Inflammatory macrophage treated with lipopolysaccharide for 4 hours (primary cell): ENCODE measurements at regions not wholly inside any gene's neighbourhood (a gene's known extent, or its start where the extent isn't known, plus 50 kb on each side); places are given as distances from the start of the nearest gene placed in this dataset.
"Not testable (repeated sequence)": the region's sequence is repeated elsewhere in the genome, so short reads cannot be mapped to it uniquely, and the experiment has no call there.

Experiments used
- DNase-seq: peaks from one replicate; pipeline ENCODE4 v3.0.0-alpha.2; 2020

GRCh38 chr3:140870351-140870750, 71.3 kb upstream of the SLC25A36 start:
- no peak for DNase-seq

- no peak for DNase-seq
Observed at GRCh38 chr3:140871022-140871421, 70.6 kb upstream of the SLC25A36 start.

DNA sequence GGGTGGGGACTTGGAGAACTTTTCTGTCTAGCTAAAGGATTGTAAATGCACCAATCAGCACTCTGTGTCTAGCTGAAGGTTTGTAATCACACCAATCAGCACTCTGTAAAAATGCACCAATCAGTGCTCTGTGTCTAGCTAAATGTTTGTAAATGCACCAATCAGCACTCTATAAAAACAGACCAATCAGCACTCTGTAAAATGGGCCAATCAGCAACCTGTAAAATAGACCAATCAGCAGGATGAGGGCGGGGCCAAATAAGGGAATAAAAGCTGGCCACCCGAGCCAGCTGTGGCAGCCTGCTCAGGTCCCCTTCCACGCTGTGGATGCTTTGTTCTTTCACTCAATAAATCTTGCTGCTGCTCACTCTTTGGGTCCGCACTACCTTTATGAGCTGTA, 69.5 kb upstream of the SLC25A36 start:
- DNase-seq, result not testable (repeated sequence)

DNA sequence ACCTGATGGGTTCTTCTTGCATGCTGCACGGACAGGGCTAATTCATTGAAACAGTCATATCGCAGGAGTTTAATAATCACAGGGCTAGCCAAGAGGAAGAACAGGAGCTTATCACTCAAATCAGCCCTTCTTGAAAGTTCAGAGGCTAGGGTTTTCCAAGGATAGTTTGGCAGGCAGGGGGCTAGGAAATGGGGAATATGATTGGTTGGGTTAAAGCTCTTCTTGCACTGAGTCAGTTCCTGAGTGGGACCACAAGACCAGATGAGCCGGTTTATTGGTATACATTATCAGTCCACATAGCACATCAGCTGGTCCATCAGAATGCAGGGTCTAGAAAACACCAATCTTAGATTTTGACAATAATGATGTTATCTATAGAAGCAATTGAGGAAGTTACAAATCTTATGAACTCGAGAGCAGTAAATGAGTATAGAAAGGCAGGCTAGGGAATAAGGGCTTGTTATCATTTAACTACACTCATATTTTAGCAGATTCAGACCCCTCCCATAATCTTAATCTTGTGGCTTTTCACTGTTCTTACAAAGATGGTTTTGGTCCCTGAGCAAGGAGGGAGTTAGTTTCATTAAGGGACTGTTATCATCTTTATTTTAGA, 58.1 kb upstream of the SLC25A36 start:
- no peak for DNase-seq

- DNase-seq, result not testable (repeated sequence)
Observed at GRCh38 chr3:140885697-140886096, 55.9 kb upstream of the SLC25A36 start.
